ENCODE measurements at regions not wholly inside any gene's neighbourhood (a gene's known extent, or its start where the extent isn't known, plus 50 kb on each side); places are given as distances from the start of the nearest gene placed in this dataset.

- Mint-ChIP-seq H3K4me3 (no peak overlapping the region), H3K27ac (no peak overlapping the region), H3K27me3 (peaks cover 2% of the 10 kb centered on the region), H3K9me3 (ENCODE audit: insufficient read depth) (no peaks in the 10 kb centered on the region), H3K4me1 (no peaks in the 10 kb centered on the region)
- no peak for DNase-seq
- no peaks in the 10 kb centered on the region for H3K9me3 ChIP-seq (ENCODE audit: control extremely low read depth in 1 of 3, control insufficient read depth in 2 of 3, insufficient read depth in 1 of 3, low read length in 2 of 3)
- intact Hi-C loops (cut with micrococcal nuclease): no loop called here
- no peaks in the 10 kb centered on the region for H3K27me3 ChIP-seq (replicated peaks in 1 of 4; ENCODE audit: control extremely low read depth in 1 of 4, control insufficient read depth in 3 of 4, insufficient read depth in 4 of 4, low read length in 3 of 4)
- POLR2A ChIA-PET: no interaction called here
- no peak overlapping the region for H2AFZ ChIP-seq (ENCODE audit: insufficient read depth, low read depth, low read length, poor library complexity, severe bottlenecking)
- no peaks in the 10 kb centered on the region for H3K4me1 ChIP-seq (ENCODE audit: control insufficient read depth in 2 of 2, insufficient read depth in 2 of 2, low read length in 2 of 2)
- TF ChIP-seq, protein P1, sequence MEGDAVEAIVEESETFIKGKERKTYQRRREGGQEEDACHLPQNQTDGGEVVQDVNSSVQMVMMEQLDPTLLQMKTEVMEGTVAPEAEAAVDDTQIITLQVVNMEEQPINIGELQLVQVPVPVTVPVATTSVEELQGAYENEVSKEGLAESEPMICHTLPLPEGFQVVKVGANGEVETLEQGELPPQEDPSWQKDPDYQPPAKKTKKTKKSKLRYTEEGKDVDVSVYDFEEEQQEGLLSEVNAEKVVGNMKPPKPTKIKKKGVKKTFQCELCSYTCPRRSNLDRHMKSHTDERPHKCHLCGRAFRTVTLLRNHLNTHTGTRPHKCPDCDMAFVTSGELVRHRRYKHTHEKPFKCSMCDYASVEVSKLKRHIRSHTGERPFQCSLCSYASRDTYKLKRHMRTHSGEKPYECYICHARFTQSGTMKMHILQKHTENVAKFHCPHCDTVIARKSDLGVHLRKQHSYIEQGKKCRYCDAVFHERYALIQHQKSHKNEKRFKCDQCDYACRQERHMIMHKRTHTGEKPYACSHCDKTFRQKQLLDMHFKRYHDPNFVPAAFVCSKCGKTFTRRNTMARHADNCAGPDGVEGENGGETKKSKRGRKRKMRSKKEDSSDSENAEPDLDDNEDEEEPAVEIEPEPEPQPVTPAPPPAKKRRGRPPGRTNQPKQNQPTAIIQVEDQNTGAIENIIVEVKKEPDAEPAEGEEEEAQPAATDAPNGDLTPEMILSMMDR (IDR thresholded peaks at IDR 0.05): no peak
- no peak for TF ChIP-seq EZH2 (IDR thresholded peaks at IDR 0.05; ENCODE audit: borderline replicate concordance, insufficient read depth, low read depth, low read length, poor library complexity, severe bottlenecking)
- CTCF ChIA-PET: no interaction called here
- H3K79me2 ChIP-seq (ENCODE audit: control insufficient read depth, insufficient read depth, low read length): no peaks in the 10 kb centered on the region
- no peak overlapping the region for H3K4me3 ChIP-seq (ENCODE audit: control extremely low read depth in 1 of 5, extremely low read depth in 1 of 5, insufficient read depth in 1 of 5, low read depth in 2 of 5, low read length in 4 of 5)
- H3K4me2 ChIP-seq (replicated peaks; ENCODE audit: low read depth, low read length, poor library complexity, severe bottlenecking): no peak overlapping the region
- no peaks in the 10 kb centered on the region for H3K36me3 ChIP-seq (replicated peaks in 1 of 2; ENCODE audit: control extremely low read depth in 1 of 2, control insufficient read depth in 1 of 2, extremely low read depth in 1 of 2, insufficient read depth in 2 of 2, low read length in 1 of 2)
- H3K9ac ChIP-seq (ENCODE audit: low read length): no peak overlapping the region
- no peak for ATAC-seq (ENCODE audit: low read depth)
- no peaks in the 10 kb centered on the region for H4K20me1 ChIP-seq (ENCODE audit: control insufficient read depth, insufficient read depth, low read length, poor library complexity, severe bottlenecking)
- no peak overlapping the region for H3K27ac ChIP-seq (ENCODE audit: low read length in 2 of 2)
- WGBS (ENCODE audit: insufficient coverage): no CpG with 5 or more reads among the region's 1 CpG
Observed at GRCh38 chr9:119441832-119442231, 72.6 kb upstream of the BRINP1 start.

DNA sequence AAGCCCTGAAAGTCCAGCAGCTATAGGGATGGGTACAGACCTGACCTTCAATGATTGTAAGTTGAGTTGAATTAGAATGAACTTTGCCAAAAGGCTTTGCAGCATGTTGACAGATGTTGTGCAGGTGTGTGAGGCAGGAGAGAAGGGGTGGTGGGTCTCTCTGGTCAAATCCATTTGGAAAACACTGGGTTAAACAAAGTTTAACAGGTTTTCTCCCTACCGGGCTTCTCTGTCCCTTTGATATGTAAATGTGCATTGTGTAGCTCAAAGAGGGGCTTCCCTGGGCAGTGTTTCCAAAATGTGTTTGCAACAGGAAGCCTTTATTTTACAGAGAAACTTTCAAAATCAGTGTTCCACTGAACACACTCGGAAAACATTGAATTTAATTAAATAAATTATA lies 72.1 kb upstream of the BRINP1 start:
- TF ChIP-seq, protein P1 (IDR thresholded peaks at IDR 0.05): no peak
- TF ChIP-seq EZH2 (IDR thresholded peaks at IDR 0.05; ENCODE audit: borderline replicate concordance, insufficient read depth, low read depth, low read length, poor library complexity, severe bottlenecking): no peak

More for the DNA sequence above, 72.1 kb upstream of the BRINP1 start:
- ChIA-PET POLR2A (no interaction called here), CTCF (no interaction called here)
- Histone ChIP-seq H3K9me3 (ENCODE audit: control extremely low read depth in 1 of 3, control insufficient read depth in 2 of 3, insufficient read depth in 1 of 3, low read length in 2 of 3) (no peaks in the 10 kb centered on the region), H3K79me2 (ENCODE audit: control insufficient read depth, insufficient read depth, low read length) (no peaks in the 10 kb centered on the region), H3K4me3 (ENCODE audit: control extremely low read depth in 1 of 5, extremely low read depth in 1 of 5, insufficient read depth in 1 of 5, low read depth in 2 of 5, low read length in 4 of 5) (no peak overlapping the region), H3K4me2 (replicated peaks; ENCODE audit: low read depth, low read length, poor library complexity, severe bottlenecking) (no peak overlapping the region), H3K27ac (ENCODE audit: low read length in 2 of 2) (no peak overlapping the region), H3K36me3 (replicated peaks in 1 of 2; ENCODE audit: control extremely low read depth in 1 of 2, control insufficient read depth in 1 of 2, extremely low read depth in 1 of 2, insufficient read depth in 2 of 2, low read length in 1 of 2) (no peaks in the 10 kb centered on the region), H3K9ac (ENCODE audit: low read length) (no peak overlapping the region), H4K20me1 (ENCODE audit: control insufficient read depth, insufficient read depth, low read length, poor library complexity, severe bottlenecking) (no peaks in the 10 kb centered on the region), H3K27me3 (replicated peaks in 1 of 4; ENCODE audit: control extremely low read depth in 1 of 4, control insufficient read depth in 3 of 4, insufficient read depth in 4 of 4, low read length in 3 of 4) (no peaks in the 10 kb centered on the region), H3K4me1 (ENCODE audit: control insufficient read depth in 2 of 2, insufficient read depth in 2 of 2, low read length in 2 of 2) (no peaks in the 10 kb centered on the region), H2AFZ (ENCODE audit: insufficient read depth, low read depth, low read length, poor library complexity, severe bottlenecking) (no peak overlapping the region)
- Mint-ChIP-seq H3K27me3 (peaks cover 2% of the 10 kb centered on the region), H3K9me3 (ENCODE audit: insufficient read depth) (no peaks in the 10 kb centered on the region), H3K27ac (no peak overlapping the region), H3K4me3 (no peak overlapping the region), H3K4me1 (no peaks in the 10 kb centered on the region)
- DNase-seq: no peak
- no peak for ATAC-seq (ENCODE audit: low read depth)
- WGBS (ENCODE audit: insufficient coverage): 17% methylated on average over 1 of the region's 2 CpGs
- intact Hi-C loops (cut with micrococcal nuclease): no loop called here
